ENCODE measurements at regions not wholly inside any gene's neighbourhood (a gene's known extent, or its start where the extent isn't known, plus 50 kb on each side); places are given as distances from the start of the nearest gene placed in this dataset.

GRCh38 chr4:45578874-45579273, 545.0 kb downstream of the GABRG1 start:
- no peak for TF ChIP-seq POLR2A (IDR thresholded peaks at IDR 0.05)
- TF ChIP-seq, protein P1, sequence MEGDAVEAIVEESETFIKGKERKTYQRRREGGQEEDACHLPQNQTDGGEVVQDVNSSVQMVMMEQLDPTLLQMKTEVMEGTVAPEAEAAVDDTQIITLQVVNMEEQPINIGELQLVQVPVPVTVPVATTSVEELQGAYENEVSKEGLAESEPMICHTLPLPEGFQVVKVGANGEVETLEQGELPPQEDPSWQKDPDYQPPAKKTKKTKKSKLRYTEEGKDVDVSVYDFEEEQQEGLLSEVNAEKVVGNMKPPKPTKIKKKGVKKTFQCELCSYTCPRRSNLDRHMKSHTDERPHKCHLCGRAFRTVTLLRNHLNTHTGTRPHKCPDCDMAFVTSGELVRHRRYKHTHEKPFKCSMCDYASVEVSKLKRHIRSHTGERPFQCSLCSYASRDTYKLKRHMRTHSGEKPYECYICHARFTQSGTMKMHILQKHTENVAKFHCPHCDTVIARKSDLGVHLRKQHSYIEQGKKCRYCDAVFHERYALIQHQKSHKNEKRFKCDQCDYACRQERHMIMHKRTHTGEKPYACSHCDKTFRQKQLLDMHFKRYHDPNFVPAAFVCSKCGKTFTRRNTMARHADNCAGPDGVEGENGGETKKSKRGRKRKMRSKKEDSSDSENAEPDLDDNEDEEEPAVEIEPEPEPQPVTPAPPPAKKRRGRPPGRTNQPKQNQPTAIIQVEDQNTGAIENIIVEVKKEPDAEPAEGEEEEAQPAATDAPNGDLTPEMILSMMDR (IDR thresholded peaks at IDR 0.05), result no peak

Data from uterus (tissue), 2 donors.